ENCODE measurements at regions not wholly inside any gene's neighbourhood (a gene's known extent, or its start where the extent isn't known, plus 50 kb on each side); places are given as distances from the start of the nearest gene placed in this dataset.
A peak's percentile ranks its signal among the peaks of the same experiment; 100 is the strongest.
"Not testable (repeated sequence)": the region's sequence is repeated elsewhere in the genome, so short reads cannot be mapped to it uniquely, and the experiment has no call there.

- Histone ChIP-seq H3K4me3 (no peak overlapping the region), H3K9me3 (no peaks in the 10 kb centered on the region), H3K36me3 (no peaks in the 10 kb centered on the region), H3K4me1 (peaks cover 26 to 34% of the 10 kb centered on the region in 2 donors), H3K27me3 (no peaks in the 10 kb centered on the region), H3K27ac (peak overlapping the region in 2 of 4 donors; percentile 5 to 7)
- DNase-seq, result peak in 1 of 2 donors; percentile 0
- intact Hi-C loops (cut with DNase I; ENCODE audit: low total_unique reads) (loop anchor here (5.0 kb wide), 2 partner anchors 152 to 238 kb away; no protein-coding TSS in a partner anchor), in situ Hi-C loops (cut with MboI; ENCODE audit: low sequenced_read_pairs in 4 of 4) (loop anchor here in 1 of 4 donors (10.0 kb wide), 1 partner anchor 45 kb away; no protein-coding TSS in a partner anchor)
- no peak for TF ChIP-seq POLR2A (IDR thresholded peaks at IDR 0.05)
- TF ChIP-seq, protein P1, sequence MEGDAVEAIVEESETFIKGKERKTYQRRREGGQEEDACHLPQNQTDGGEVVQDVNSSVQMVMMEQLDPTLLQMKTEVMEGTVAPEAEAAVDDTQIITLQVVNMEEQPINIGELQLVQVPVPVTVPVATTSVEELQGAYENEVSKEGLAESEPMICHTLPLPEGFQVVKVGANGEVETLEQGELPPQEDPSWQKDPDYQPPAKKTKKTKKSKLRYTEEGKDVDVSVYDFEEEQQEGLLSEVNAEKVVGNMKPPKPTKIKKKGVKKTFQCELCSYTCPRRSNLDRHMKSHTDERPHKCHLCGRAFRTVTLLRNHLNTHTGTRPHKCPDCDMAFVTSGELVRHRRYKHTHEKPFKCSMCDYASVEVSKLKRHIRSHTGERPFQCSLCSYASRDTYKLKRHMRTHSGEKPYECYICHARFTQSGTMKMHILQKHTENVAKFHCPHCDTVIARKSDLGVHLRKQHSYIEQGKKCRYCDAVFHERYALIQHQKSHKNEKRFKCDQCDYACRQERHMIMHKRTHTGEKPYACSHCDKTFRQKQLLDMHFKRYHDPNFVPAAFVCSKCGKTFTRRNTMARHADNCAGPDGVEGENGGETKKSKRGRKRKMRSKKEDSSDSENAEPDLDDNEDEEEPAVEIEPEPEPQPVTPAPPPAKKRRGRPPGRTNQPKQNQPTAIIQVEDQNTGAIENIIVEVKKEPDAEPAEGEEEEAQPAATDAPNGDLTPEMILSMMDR (IDR thresholded peaks at IDR 0.05 in 4 of 5, conservative IDR thresholded peaks at IDR 0.05 in 1 of 5), result no peak
- no peak for ATAC-seq
These were observed 56.0 kb upstream of the CHST15 start for GRCh38 chr10:124149189-124150042.

GRCh38 chr10:124148509-124149188 lies 55.3 kb upstream of the CHST15 start:
- H3K4me3 ChIP-seq; H3K27me3 ChIP-seq; DNase-seq; in situ Hi-C loops (cut with MboI; ENCODE audit: low sequenced_read_pairs in 4 of 4); ATAC-seq; H3K36me3 ChIP-seq; intact Hi-C loops (cut with DNase I; ENCODE audit: low total_unique reads); H3K9me3 ChIP-seq; H3K27ac ChIP-seq: not testable (repeated sequence)
- peaks cover 26 to 34% of the 10 kb centered on the region in 2 donors for H3K4me1 ChIP-seq

GRCh38 chr10:124146483-124146882 lies 53.1 kb upstream of the CHST15 start:
- in situ Hi-C loops (cut with MboI; ENCODE audit: low sequenced_read_pairs in 4 of 4), result no loop called here
- no peak overlapping the region for H3K27ac ChIP-seq
- H3K27me3 ChIP-seq, result no peaks in the 10 kb centered on the region
- no peak for TF ChIP-seq POLR2A (IDR thresholded peaks at IDR 0.05)
- TF ChIP-seq, protein P1 (IDR thresholded peaks at IDR 0.05 in 4 of 5, conservative IDR thresholded peaks at IDR 0.05 in 1 of 5), result no peak
- no peaks in the 10 kb centered on the region for H3K36me3 ChIP-seq
- DNase-seq (no peak), ATAC-seq (no peak)
- H3K9me3 ChIP-seq, result no peaks in the 10 kb centered on the region
- intact Hi-C loops (cut with DNase I; ENCODE audit: low total_unique reads), result no loop called here
- no peak overlapping the region for H3K4me3 ChIP-seq
- H3K4me1 ChIP-seq, result peaks cover 8 to 15% of the 10 kb centered on the region in 2 donors

DNA sequence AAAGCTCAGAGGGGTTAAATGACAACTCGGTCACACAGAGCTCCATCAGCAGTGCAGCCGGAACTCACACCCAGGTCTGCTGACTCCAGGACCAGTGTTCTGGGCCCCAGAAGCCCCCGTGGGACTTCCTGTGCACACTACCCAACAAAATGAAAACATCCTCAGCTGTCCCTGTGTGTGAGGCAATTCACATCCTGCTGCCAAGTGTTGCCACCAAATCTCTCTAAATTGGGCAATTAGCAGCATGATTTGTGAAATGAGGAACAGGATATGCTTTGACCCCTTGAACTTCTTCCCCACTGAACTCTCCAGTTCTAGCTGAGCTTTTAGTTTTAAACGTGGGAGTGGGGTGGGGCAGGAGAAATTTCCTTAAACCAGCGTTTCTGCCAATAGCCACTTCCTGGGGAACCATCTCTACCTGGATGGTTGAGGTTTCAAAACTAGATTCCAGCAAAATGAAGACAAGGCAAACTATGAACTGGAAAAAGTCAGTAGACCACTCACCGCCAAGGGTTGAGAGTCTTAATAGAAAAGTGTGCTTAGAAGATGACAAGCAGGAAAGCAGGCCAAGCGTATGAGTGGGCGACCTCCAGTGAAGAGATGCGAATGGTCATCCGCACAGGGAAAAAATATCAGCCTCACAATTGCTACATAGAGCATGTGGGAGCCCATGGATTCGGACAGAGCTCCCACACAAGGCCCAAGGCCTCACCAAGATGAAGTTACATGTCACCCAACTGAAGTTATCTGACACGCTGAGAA lies 51.9 kb upstream of the CHST15 start:
- intact Hi-C loops (cut with DNase I; ENCODE audit: low total_unique reads) (no loop called here), in situ Hi-C loops (cut with MboI; ENCODE audit: low sequenced_read_pairs in 4 of 4) (no loop called here)
- H3K4me3 ChIP-seq, result no peak overlapping the region
- H3K27me3 ChIP-seq, result no peaks in the 10 kb centered on the region
- peak overlapping the region; percentile 34 to 47 (median 44) for H3K27ac ChIP-seq
- TF ChIP-seq, protein P1 (IDR thresholded peaks at IDR 0.05 in 4 of 5, conservative IDR thresholded peaks at IDR 0.05 in 1 of 5), result no peak
- TF ChIP-seq POLR2A (IDR thresholded peaks at IDR 0.05), result no peak
- no peaks in the 10 kb centered on the region for H3K36me3 ChIP-seq
- ATAC-seq, result peak; percentile 83 to 86
- peaks cover 4 to 10% of the 10 kb centered on the region in 2 donors for H3K4me1 ChIP-seq
- peak; percentile 64 to 81 for DNase-seq
- no peaks in the 10 kb centered on the region for H3K9me3 ChIP-seq

Data from gastrocnemius medialis (tissue), 4 donors.